CD1c-positive myeloid dendritic cell (primary cell): ENCODE measurements at regions not wholly inside any gene's neighbourhood (a gene's known extent, or its start where the extent isn't known, plus 50 kb on each side); places are given as distances from the start of the nearest gene placed in this dataset.

ENCODE experiments used
- DNase-seq: peaks from one replicate; pipeline ENCODE4 v3.0.0-alpha.2; 2016; ENCODE audit errors: extremely low spot score

DNA sequence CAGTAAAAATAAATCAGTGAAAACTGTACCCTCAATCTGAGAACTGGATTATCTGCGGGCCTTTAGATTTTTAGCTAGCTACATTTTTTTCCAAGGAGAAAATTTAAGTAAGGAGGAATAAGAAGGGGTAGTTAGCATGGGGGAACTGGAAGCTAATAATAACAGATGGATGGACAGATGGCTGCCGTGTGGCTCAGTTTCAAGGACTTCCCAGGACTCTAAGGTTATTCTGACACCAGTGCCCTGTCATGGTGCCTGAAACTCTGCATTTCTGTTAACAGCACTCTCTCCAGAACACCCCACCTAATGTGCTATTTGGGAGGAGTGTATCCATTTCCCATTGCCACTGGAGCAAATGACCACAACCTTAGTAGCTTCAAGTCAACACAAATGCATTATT is 75.7 kb upstream of the PDE1C start:
- no peak for DNase-seq

DNA sequence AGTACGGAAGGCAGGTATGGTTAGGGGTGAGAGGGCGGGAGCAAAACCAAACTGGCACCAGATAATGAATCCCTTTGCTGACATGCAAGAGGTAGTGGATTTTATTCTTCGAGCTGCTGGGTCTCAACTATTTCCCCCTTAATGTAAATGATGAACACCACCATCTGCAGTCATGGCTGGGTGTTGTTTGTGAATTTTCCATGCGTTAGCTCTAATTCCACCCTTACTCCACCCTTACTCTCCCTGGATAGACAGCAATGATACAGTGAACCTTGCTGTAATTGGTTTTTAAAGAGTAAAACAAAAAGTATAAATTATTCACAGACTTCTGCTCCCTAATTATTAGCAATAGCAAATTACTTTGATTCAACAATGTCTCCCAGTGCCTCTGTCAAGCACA is 74.5 kb upstream of the PDE1C start:
- no peak for DNase-seq

DNA sequence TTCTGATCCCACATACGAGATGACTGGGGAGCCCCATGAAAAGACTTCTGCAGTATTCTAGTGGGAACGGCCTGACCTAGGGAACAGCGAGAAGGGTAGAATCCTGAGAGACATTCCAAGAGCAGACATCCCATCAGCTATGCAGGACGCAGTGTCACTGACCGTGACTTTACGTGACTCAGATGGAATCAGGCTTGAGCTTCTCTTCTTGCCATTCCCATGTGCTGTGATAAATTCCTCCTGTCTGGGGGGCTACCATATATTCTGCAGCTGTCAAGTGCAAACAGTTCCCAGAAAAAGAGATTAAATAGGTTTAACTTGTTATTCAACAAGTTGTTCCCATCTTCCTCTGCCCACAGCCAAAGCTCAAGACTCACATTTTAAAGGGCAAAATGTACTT is 73.1 kb upstream of the PDE1C start:
- no peak for DNase-seq

DNA sequence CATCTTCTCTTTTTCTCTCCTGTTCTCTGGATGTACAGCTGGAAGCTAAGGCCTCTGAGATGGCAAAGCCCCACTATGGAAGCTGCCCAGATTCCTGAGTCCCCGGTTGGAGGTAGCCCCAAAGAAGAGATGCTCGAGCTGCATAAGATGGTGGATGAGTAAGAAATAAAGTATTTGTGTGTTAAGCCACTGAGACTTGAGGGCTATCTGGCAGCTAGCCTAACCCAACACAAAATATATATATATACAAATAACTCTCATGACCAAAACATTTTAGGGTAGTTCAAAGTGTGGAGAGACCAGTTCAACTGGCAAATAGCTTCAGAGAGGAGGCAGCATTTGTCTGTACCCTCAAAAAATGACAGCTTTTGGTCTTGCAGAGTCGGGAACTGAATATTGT is 72.4 kb upstream of the PDE1C start:
- no peak for DNase-seq

DNA sequence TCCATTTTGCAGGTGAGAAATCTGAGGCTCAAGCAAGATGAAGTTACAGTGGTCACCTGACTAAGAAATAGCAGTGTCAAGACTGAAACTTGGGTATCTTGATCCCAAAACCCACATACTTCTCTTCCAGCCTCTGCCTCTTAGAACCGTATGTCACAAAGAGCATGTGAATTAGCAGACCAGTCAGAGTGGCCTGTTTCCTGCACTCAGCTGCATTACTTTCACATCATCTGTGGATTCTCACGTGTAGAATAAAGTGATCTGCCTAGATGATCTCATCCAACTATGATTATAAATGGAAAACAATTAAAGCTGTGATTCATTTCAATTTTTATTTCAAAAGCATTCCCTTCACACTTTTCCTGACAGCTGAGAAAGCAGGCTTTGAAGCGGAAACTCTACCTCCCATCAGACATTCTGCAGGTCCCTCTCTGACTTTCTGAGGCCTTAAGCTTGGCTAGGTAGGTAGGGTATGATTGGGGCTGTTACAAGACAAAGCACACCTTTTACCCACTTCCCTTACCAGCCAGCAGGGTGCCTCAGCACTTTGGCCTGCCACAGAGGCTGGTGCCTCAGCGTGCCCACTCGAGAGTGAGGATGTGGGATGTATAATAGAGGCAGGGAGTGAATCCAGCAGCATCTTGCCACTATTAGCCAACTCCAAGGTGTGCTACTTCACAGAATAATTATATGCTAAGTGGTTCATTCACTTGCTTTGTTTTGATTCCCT is 70.2 kb upstream of the PDE1C start:
- no peak for DNase-seq

DNA sequence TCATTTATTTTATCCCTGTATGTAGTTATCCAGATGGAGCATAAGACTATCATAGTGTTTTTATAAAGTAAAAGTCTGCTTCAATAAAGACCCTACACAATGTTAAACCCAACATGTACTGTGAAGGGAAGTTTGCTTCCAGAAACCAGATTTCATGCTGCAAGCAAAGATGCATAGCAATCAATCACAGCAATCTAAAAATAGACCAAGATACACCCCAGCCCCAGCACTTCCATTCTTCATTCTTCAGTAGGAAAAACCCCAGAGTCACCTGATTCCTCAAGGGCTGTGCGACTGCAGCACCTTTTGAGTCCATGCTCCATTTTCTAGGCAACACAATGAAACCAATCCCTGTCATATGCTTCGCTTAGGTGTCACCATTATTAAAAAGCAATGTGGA is 66.9 kb upstream of the PDE1C start:
- no peak for DNase-seq

DNA sequence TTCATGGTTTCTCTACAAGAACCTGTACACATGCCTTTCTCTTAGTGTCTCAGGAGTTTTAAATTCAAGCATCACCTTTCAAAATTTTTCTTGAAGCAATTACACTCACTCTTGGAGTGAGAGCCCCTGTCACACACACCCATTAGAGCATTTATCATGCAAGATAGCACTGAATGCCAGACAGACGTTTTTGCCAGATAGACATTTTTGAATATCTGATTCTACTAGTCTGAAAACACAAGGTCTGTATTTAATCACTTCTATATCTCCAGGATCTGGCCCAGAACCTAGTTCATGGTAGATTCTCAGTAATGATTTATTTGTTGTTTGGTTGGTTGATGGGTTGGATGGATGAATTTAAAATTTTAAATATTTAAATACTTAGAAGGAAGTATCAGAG is 60.9 kb upstream of the PDE1C start:
- no peak for DNase-seq

DNA sequence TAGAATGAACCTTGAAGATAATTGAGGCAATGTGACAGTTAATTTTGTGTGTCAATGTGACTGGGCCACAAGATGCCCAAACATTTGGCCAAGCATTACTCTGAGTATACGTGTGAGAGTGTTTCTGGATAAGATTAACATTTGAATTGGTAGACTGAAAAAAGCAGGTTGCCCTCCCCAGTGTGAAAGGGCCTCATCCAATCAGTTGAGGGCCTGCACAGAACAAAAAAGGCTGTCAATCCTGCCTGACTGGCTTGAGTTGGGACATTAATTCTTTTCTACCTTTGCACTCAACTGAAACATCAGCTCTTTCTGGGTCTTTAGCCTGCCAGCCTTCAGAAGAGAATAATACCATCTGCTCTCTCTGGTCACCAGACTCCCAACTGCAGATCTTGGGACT is 56.6 kb upstream of the PDE1C start:
- no peak for DNase-seq
